Activated naive CD4-positive, alpha-beta T cell treated with anti-CD3 and anti-CD28 coated beads, Interleukin-2, amount 10 ng/mL, durations not matched to agents 7 days and 5 days (primary cell): ENCODE measurements at regions not wholly inside any gene's neighbourhood (a gene's known extent, or its start where the extent isn't known, plus 50 kb on each side); places are given as distances from the start of the nearest gene placed in this dataset.

ENCODE experiments used
- CTCF ChIA-PET: fragments of 350-600 bp; sonication (Branson Sonifier 250); formaldehyde crosslinking; loops from one replicate; lab custom pipeline; 2021; ENCODE audit warnings: antibody characterized with exemption; lab: Charles Lee
- DNase-seq: peaks from one replicate; pipeline ENCODE4 v3.0.0-alpha.2; 2020
- H3K27ac Mint-ChIP-seq: one replicate; pipeline ENCODE4 v1.8.0; 2021; ENCODE audit warnings: mild to moderate bottlenecking, moderate library complexity, mixed read lengths
- H3K27me3 Mint-ChIP-seq: one replicate; pipeline ENCODE4 v1.8.0; 2021; ENCODE audit warnings: mild to moderate bottlenecking, mixed read lengths
- H3K36me3 Mint-ChIP-seq: one replicate; pipeline ENCODE4 v1.8.0; 2021; ENCODE audit warnings: mixed read lengths
- H3K4me1 Mint-ChIP-seq: one replicate; pipeline ENCODE4 v1.8.0; 2021; ENCODE audit warnings: mixed read lengths
- H3K4me3 Mint-ChIP-seq: one replicate; pipeline ENCODE4 v1.8.0; 2021; ENCODE audit warnings: mild to moderate bottlenecking, moderate library complexity, mixed read lengths
- H3K9me3 Mint-ChIP-seq: one replicate; pipeline ENCODE4 v1.8.0; 2021; ENCODE audit warnings: mixed read lengths

DNA sequence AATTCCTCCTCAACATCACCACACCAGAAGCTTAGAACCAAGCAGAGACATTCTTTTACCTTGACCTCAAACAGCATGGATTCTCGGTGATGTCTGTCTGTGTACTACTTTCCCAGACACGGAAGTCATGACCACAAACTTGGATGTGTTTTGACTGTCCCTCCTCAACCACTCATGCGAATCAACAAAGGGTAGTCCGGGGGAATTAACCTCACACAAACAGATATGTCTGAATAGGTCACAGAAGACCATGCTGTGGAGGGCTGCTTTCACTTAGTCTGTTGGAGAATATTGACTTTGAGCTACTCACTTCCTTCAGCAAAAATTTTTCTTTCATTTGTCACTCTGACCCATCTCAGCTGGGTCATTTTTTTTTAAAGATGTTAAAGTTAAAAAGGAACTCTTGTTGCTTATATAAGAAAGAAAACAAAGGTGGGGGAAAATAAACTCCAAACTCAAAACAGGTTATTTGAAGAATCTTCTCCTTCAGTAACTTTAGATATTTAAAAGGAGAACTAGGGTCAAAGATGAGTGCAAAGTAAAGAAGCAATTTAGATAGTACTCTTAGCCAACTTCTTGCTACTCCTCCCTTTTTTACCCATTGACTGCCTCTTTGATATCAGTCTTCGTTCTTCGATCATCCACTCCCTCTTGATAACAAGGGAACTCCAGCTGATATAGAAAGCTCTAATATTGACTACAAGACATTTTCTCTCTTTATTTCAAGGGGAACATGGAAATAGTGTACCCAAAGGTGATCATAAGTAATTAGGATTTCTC lies 343.4 kb upstream of the CDH6 start:
- no peaks in the 10 kb centered on the region for H3K27me3 Mint-ChIP-seq
- CTCF ChIA-PET, result no interaction called here
- no peak for DNase-seq

DNA sequence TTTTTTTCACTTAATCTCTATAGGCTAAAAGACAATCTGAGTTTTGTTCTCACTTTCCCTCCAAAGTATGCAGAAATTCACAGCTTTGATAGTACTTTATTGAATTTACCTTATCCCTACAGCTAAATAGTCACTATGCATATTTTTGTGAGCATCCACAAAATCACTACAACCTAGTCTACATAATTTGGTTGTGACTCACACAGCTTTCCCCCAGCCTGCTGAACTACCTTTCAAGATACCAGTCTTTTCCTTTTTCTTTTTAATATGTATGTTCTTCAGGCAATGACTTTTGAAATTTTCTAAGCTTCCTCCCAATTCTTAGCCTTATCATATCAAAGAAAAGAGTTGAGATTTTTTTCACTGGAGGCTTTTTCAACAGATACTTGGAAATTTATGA lies 347.3 kb upstream of the CDH6 start:
- CTCF ChIA-PET, result no interaction called here
- no peak overlapping the region for H3K4me3 Mint-ChIP-seq
- H3K27me3 Mint-ChIP-seq, result no peaks in the 10 kb centered on the region
- peaks cover 2% of the 10 kb centered on the region for H3K9me3 Mint-ChIP-seq
- no peak overlapping the region for H3K27ac Mint-ChIP-seq
- H3K36me3 Mint-ChIP-seq, result no peaks in the 10 kb centered on the region
- no peaks in the 10 kb centered on the region for H3K4me1 Mint-ChIP-seq
- DNase-seq, result no peak

More for the DNA sequence above, 343.4 kb upstream of the CDH6 start:
- H3K4me1 Mint-ChIP-seq, result no peaks in the 10 kb centered on the region
- H3K9me3 Mint-ChIP-seq, result no peaks in the 10 kb centered on the region
- no peak overlapping the region for H3K4me3 Mint-ChIP-seq
- H3K27ac Mint-ChIP-seq, result no peak overlapping the region
- H3K36me3 Mint-ChIP-seq, result no peaks in the 10 kb centered on the region

DNA sequence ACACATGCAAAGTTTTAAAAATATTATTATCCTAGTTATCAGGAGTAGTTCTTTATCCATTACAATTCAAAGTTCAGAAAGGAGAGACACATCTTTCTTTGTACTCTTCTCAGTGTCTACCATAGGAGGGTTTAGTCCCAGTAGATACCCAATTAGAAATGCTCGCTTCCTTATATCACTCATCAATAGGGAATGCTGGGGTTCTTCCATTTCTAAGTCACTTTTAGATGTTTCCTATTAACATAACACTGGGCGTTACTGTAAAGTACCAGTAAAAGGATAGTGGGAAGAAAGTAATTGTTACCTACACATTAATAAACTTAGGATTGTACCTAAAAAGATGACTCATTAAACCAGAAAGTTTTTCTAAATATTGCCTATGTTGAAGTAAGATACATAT lies 348.3 kb upstream of the CDH6 start:
- H3K4me1 Mint-ChIP-seq, result no peaks in the 10 kb centered on the region
- DNase-seq, result no peak
- H3K27me3 Mint-ChIP-seq, result no peaks in the 10 kb centered on the region
- CTCF ChIA-PET, result no interaction called here
- no peak overlapping the region for H3K4me3 Mint-ChIP-seq
- H3K36me3 Mint-ChIP-seq, result no peaks in the 10 kb centered on the region
- H3K9me3 Mint-ChIP-seq, result peaks cover 2% of the 10 kb centered on the region
- no peak overlapping the region for H3K27ac Mint-ChIP-seq

DNA sequence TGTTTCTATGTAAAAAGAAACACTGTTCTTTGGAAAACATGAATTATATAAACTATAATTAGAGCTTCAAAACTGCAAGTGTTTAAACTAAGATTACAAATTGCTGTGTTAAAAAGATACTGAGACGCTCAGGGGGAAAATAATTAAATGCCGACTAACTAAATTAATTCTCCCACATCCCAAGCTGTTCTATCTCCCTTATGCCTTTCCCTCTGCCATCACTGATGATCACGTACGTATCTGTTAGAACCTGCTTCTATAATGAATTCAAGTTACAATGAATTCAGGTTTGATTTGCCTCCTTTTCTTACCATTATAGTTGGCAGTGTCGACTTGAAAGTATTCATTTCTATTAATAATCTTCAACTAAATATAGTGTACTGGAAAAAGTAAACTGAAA lies 349.9 kb upstream of the CDH6 start:
- no peak overlapping the region for H3K27ac Mint-ChIP-seq
- no peak for DNase-seq
- H3K9me3 Mint-ChIP-seq, result peaks cover 2% of the 10 kb centered on the region
- H3K4me1 Mint-ChIP-seq, result no peaks in the 10 kb centered on the region
- H3K4me3 Mint-ChIP-seq, result no peak overlapping the region
- H3K27me3 Mint-ChIP-seq, result no peaks in the 10 kb centered on the region
- CTCF ChIA-PET, result no interaction called here
- no peaks in the 10 kb centered on the region for H3K36me3 Mint-ChIP-seq

- H3K4me1 Mint-ChIP-seq, result no peaks in the 10 kb centered on the region
- no peak overlapping the region for H3K27ac Mint-ChIP-seq
- no peak for DNase-seq
- no peak overlapping the region for H3K4me3 Mint-ChIP-seq
- CTCF ChIA-PET, result no interaction called here
- peaks cover 6% of the 10 kb centered on the region for H3K9me3 Mint-ChIP-seq
- H3K36me3 Mint-ChIP-seq, result no peaks in the 10 kb centered on the region
- no peaks in the 10 kb centered on the region for H3K27me3 Mint-ChIP-seq
Observed at GRCh38 chr5:30839956-30840355, 353.5 kb upstream of the CDH6 start.

GRCh38 chr5:30838936-30839496 lies 354.5 kb upstream of the CDH6 start:
- H3K9me3 Mint-ChIP-seq, result peaks cover 6% of the 10 kb centered on the region
- no peaks in the 10 kb centered on the region for H3K36me3 Mint-ChIP-seq
- DNase-seq, result no peak
- no peak overlapping the region for H3K4me3 Mint-ChIP-seq
- H3K4me1 Mint-ChIP-seq, result no peaks in the 10 kb centered on the region
- H3K27ac Mint-ChIP-seq, result no peak overlapping the region
- H3K27me3 Mint-ChIP-seq, result no peaks in the 10 kb centered on the region
- CTCF ChIA-PET, result no interaction called here

- Mint-ChIP-seq H3K4me3 (no peak overlapping the region), H3K27ac (no peak overlapping the region)
Observed at GRCh38 chr5:30832519-30832918, 361.0 kb upstream of the CDH6 start.

DNA sequence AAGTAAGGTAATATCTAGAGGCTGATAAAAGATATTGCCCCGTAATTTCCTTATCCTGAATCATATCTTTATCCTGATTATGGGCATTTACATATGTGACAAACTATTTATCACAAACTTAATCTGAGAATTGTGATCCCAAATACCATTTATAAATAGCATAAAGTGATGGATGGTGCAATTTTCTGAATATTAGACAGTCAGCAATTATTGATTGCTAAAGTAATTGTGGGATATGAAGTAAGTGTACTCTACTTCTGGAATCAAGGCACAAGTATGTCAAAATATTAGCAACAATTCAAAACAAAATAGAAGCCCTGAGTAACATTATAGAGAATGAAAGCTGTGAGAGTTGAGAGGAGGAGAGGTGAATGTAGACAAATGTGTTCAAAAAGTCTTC lies 361.9 kb upstream of the CDH6 start:
- no peak overlapping the region for H3K27ac Mint-ChIP-seq
- no peak overlapping the region for H3K4me3 Mint-ChIP-seq
- no peaks in the 10 kb centered on the region for H3K36me3 Mint-ChIP-seq
- H3K27me3 Mint-ChIP-seq, result no peaks in the 10 kb centered on the region
- CTCF ChIA-PET, result no interaction called here
- no peak for DNase-seq
- peaks cover 5% of the 10 kb centered on the region for H3K9me3 Mint-ChIP-seq
- no peaks in the 10 kb centered on the region for H3K4me1 Mint-ChIP-seq

More at GRCh38 chr5:30832519-30832918, 361.0 kb upstream of the CDH6 start:
- no peaks in the 10 kb centered on the region for H3K36me3 Mint-ChIP-seq
- CTCF ChIA-PET, result no interaction called here
- DNase-seq, result no peak
- no peaks in the 10 kb centered on the region for H3K4me1 Mint-ChIP-seq
- no peaks in the 10 kb centered on the region for H3K27me3 Mint-ChIP-seq
- peaks cover 7% of the 10 kb centered on the region for H3K9me3 Mint-ChIP-seq

- H3K27ac Mint-ChIP-seq, result no peak overlapping the region
- H3K4me3 Mint-ChIP-seq, result no peak overlapping the region
- H3K9me3 Mint-ChIP-seq, result peaks cover 3% of the 10 kb centered on the region
- DNase-seq, result no peak
- H3K36me3 Mint-ChIP-seq, result no peaks in the 10 kb centered on the region
- H3K4me1 Mint-ChIP-seq, result no peaks in the 10 kb centered on the region
- H3K27me3 Mint-ChIP-seq, result no peaks in the 10 kb centered on the region
- CTCF ChIA-PET, result no interaction called here
Observed at GRCh38 chr5:30831123-30831522, 362.4 kb upstream of the CDH6 start.

DNA sequence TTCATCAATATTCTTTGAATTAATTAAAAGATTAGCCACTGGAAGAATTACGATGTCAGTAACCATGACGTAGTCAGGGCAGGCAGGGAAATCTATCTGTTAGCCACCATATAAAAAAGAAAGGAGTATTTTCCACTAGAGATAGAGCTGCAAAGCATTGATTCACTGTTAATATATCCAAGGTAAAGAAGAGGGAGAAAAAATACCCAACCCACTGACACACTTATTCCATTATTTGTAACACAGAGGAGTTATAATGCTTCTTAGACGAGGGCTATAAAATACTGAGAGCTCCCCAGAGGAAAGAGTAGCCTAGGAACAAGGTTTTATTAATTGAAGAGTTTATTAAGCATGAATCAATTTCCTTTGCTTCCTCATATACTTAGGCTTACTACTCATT lies 382.2 kb upstream of the CDH6 start:
- no peaks in the 10 kb centered on the region for H3K36me3 Mint-ChIP-seq
- CTCF ChIA-PET, result no interaction called here
- no peaks in the 10 kb centered on the region for H3K27me3 Mint-ChIP-seq
- no peaks in the 10 kb centered on the region for H3K4me1 Mint-ChIP-seq
- DNase-seq, result no peak
- no peak overlapping the region for H3K4me3 Mint-ChIP-seq
- H3K27ac Mint-ChIP-seq, result no peak overlapping the region
- peaks cover 24% of the 10 kb centered on the region for H3K9me3 Mint-ChIP-seq

- Mint-ChIP-seq H3K27ac (no peak overlapping the region), H3K36me3 (no peaks in the 10 kb centered on the region), H3K27me3 (no peaks in the 10 kb centered on the region), H3K4me1 (no peaks in the 10 kb centered on the region), H3K9me3 (peaks cover 28% of the 10 kb centered on the region), H3K4me3 (no peak overlapping the region)
- CTCF ChIA-PET, result no interaction called here
- DNase-seq, result no peak
Observed at GRCh38 chr5:30809933-30810332, 383.6 kb upstream of the CDH6 start.

DNA sequence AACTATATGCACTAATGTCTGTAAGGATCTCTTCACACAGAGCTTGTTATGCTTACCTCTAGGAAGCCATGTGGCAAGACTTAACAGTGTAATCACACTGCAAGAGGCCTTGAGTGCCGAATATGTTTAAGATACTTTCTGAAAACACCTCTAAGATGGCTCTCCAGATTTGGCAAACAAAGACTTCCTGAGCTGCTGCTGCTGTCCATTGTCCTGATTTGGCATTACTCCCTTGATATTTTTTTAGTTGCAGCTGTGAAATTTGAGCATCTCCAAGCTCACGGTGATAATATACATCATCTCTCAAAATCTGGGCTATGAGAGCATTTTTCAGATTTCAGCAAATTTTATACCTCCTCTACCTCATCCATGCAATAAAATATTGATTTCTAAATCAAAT lies 384.5 kb upstream of the CDH6 start:
- Mint-ChIP-seq H3K4me1 (no peaks in the 10 kb centered on the region), H3K27me3 (no peaks in the 10 kb centered on the region), H3K9me3 (peaks cover 28% of the 10 kb centered on the region), H3K4me3 (no peak overlapping the region), H3K27ac (no peak overlapping the region), H3K36me3 (no peaks in the 10 kb centered on the region)
- CTCF ChIA-PET, result no interaction called here
- DNase-seq, result no peak

- Mint-ChIP-seq H3K27ac (no peak overlapping the region), H3K27me3 (no peaks in the 10 kb centered on the region), H3K36me3 (no peaks in the 10 kb centered on the region)
Observed at GRCh38 chr5:30804739-30805505, 388.6 kb upstream of the CDH6 start.

GRCh38 chr5:30802961-30803705 lies 390.4 kb upstream of the CDH6 start:
- Mint-ChIP-seq H3K4me3 (no peak overlapping the region), H3K27ac (no peak overlapping the region), H3K27me3 (no peaks in the 10 kb centered on the region), H3K9me3 (peaks cover 23% of the 10 kb centered on the region), H3K36me3 (no peaks in the 10 kb centered on the region), H3K4me1 (no peaks in the 10 kb centered on the region)
- CTCF ChIA-PET, result no interaction called here
- DNase-seq, result no peak

More at GRCh38 chr5:30804739-30805505, 388.6 kb upstream of the CDH6 start:
- CTCF ChIA-PET, result no interaction called here
- no peak overlapping the region for H3K4me3 Mint-ChIP-seq
- no peaks in the 10 kb centered on the region for H3K4me1 Mint-ChIP-seq
- DNase-seq, result no peak
- peaks cover 29% of the 10 kb centered on the region for H3K9me3 Mint-ChIP-seq
